A549 (cell line): ENCODE measurements at regions not wholly inside any gene's neighbourhood (a gene's known extent, or its start where the extent isn't known, plus 50 kb on each side); places are given as distances from the start of the nearest gene placed in this dataset.

ENCODE experiments used
- CHD2 ChIP-seq: fragments of 150-350 bp; IDR thresholded peaks from 2 replicates; pipeline ENCODE4 v1.6.1; 2014; ENCODE audit warnings: low read length; ENCODE audit not compliant: partially characterized antibody
- JUNB ChIP-seq: fragments of >200 bp; sonication (Bioruptor Twin); formaldehyde crosslinking; IDR thresholded peaks from 2 replicates; pipeline ENCODE4 v1.6.1; 2016
- KDM1A ChIP-seq: fragments of 200-600 bp; sonication (generic); IDR thresholded peaks from 2 replicates; pipeline ENCODE4 v1.6.1; 2016; ENCODE audit warnings: low read depth, mild to moderate bottlenecking
- MYC ChIP-seq: IDR thresholded peaks from 2 replicates; pipeline ENCODE4 v1.6.1; 2012; ENCODE audit warnings: mild to moderate bottlenecking, inconsistent platforms, low read length, improper control_type of control experiment, borderline replicate concordance
- NPAS2 ChIP-seq: fragments of 250-450 bp; sonication (Bioruptor Pico); IDR thresholded peaks from 2 replicates; pipeline ENCODE4 v1.8.0; 2022; ENCODE audit warnings: mild to moderate bottlenecking, moderate library complexity, borderline replicate concordance
- PHF8 ChIP-seq: fragments of 200-600 bp; sonication (generic); IDR thresholded peaks from 2 replicates; pipeline ENCODE4 v1.6.1; 2016; ENCODE audit warnings: low read depth, mild to moderate bottlenecking, antibody characterized with exemption, moderate library complexity, borderline replicate concordance
- POLR2A ChIP-seq: IDR thresholded peaks from 2 replicates; pipeline ENCODE4 v1.6.1; 2012; ENCODE audit warnings: mild to moderate bottlenecking, low read length
- RFX5 ChIP-seq: fragments of 450-650 bp; IDR thresholded peaks from 2 replicates; pipeline ENCODE4 v1.7.1; 2014; ENCODE audit warnings: antibody characterized with exemption, mild to moderate bottlenecking, moderate library complexity
- TF ChIP-seq, protein P1 (sequence below): fragments of >200 bp; sonication (Bioruptor Twin); formaldehyde crosslinking; IDR thresholded peaks from 3 replicates; pipeline ENCODE4 v1.5.1; 2016
- TF ChIP-seq, protein P2 (sequence below): fragments of 200-600 bp; sonication (generic); IDR thresholded peaks from 2 replicates; pipeline ENCODE4 v1.6.1; 2016; ENCODE audit warnings: antibody characterized with exemption, mild to moderate bottlenecking, moderate library complexity

DNA sequence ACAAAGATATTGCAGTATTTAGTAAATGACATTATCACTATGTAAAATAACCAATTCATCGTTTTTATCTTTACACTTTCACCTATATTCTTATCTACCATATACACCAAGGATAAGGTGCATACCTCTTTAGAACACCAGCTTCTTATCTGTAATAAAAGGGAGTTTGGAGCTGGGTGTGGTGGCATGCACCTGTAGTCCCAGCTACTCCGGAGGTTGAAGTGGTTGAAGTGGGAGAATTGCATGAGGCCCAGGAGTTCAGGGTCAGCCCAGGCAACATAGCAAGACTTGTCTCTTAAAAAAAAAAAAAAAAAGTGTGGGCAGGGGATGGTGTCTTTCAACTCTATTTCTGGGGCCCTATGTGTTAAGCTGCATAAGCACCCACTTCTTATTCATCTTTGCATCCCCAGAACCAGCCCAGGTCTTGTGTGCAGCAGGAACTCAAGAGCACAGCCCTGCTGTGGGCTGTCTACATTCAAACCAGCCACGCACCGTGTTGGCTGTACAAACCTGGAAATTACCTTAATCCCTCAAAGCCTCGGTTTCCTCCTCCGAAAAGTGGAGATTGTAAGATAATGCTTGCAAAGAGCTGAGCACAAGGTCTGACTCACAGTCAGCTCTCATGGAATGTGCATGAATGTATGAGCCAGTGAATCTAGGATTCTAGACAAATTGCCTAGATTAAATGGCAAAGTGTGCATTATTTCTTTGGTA, 256.6 kb upstream of the FOXN3 start:
- TF ChIP-seq, protein P1, sequence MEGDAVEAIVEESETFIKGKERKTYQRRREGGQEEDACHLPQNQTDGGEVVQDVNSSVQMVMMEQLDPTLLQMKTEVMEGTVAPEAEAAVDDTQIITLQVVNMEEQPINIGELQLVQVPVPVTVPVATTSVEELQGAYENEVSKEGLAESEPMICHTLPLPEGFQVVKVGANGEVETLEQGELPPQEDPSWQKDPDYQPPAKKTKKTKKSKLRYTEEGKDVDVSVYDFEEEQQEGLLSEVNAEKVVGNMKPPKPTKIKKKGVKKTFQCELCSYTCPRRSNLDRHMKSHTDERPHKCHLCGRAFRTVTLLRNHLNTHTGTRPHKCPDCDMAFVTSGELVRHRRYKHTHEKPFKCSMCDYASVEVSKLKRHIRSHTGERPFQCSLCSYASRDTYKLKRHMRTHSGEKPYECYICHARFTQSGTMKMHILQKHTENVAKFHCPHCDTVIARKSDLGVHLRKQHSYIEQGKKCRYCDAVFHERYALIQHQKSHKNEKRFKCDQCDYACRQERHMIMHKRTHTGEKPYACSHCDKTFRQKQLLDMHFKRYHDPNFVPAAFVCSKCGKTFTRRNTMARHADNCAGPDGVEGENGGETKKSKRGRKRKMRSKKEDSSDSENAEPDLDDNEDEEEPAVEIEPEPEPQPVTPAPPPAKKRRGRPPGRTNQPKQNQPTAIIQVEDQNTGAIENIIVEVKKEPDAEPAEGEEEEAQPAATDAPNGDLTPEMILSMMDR = no peak
- TF ChIP-seq MYC (no peak), NPAS2 (CRISPR knock-in tag) (no peak), POLR2A (no peak), PHF8 (no peak), RFX5 (no peak), CHD2 (no peak), KDM1A (no peak), JUNB (no peak)
- TF ChIP-seq, protein P2, sequence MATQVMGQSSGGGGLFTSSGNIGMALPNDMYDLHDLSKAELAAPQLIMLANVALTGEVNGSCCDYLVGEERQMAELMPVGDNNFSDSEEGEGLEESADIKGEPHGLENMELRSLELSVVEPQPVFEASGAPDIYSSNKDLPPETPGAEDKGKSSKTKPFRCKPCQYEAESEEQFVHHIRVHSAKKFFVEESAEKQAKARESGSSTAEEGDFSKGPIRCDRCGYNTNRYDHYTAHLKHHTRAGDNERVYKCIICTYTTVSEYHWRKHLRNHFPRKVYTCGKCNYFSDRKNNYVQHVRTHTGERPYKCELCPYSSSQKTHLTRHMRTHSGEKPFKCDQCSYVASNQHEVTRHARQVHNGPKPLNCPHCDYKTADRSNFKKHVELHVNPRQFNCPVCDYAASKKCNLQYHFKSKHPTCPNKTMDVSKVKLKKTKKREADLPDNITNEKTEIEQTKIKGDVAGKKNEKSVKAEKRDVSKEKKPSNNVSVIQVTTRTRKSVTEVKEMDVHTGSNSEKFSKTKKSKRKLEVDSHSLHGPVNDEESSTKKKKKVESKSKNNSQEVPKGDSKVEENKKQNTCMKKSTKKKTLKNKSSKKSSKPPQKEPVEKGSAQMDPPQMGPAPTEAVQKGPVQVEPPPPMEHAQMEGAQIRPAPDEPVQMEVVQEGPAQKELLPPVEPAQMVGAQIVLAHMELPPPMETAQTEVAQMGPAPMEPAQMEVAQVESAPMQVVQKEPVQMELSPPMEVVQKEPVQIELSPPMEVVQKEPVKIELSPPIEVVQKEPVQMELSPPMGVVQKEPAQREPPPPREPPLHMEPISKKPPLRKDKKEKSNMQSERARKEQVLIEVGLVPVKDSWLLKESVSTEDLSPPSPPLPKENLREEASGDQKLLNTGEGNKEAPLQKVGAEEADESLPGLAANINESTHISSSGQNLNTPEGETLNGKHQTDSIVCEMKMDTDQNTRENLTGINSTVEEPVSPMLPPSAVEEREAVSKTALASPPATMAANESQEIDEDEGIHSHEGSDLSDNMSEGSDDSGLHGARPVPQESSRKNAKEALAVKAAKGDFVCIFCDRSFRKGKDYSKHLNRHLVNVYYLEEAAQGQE = no peak
